OCI-LY1 (cell line): ENCODE measurements at regions not wholly inside any gene's neighbourhood (a gene's known extent, or its start where the extent isn't known, plus 50 kb on each side); places are given as distances from the start of the nearest gene placed in this dataset.
A peak's percentile ranks its signal among the peaks of the same experiment; 100 is the strongest.

ENCODE experiments used
- H2AFZ ChIP-seq: fragments of 200-600 bp; sonication (generic), shearing (Covaris generic); 2 replicates; pipeline ENCODE4 v1.6.0; 2014; ENCODE audit warnings: antibody characterized with exemption, mild to moderate bottlenecking, low read length
- H3F3A ChIP-seq: fragments of 200-600 bp; sonication (generic), shearing (Covaris generic); 2 replicates; pipeline ENCODE4 v1.6.0; 2014; ENCODE audit warnings: mild to moderate bottlenecking, antibody characterized with exemption, low read length, moderate library complexity; ENCODE audit not compliant: insufficient read depth
- H3K27ac ChIP-seq: fragments of 200-600 bp; sonication (generic); 2 replicates; pipeline ENCODE4 v1.5.1; 2014; ENCODE audit warnings: low read length, mixed run types, mild to moderate bottlenecking, low read depth; ENCODE audit not compliant: poor library complexity, severe bottlenecking
- H3K27me3 ChIP-seq: fragments of 200-600 bp; sonication (generic); 2 replicates; pipeline ENCODE4 v1.6.0; 2014; ENCODE audit warnings: antibody characterized with exemption, mild to moderate bottlenecking, low read length, moderate library complexity; ENCODE audit not compliant: insufficient read depth
- H3K36me3 ChIP-seq: fragments of 200-600 bp; sonication (generic); 2 replicates; pipeline ENCODE4 v1.6.1; 2014; ENCODE audit warnings: mild to moderate bottlenecking, antibody characterized with exemption, low read length, moderate library complexity, mixed read lengths; ENCODE audit not compliant: insufficient read depth
- H3K4me1 ChIP-seq: fragments of 200-600 bp; sonication (generic); 2 replicates; pipeline ENCODE4 v1.5.1; 2014; ENCODE audit warnings: mild to moderate bottlenecking, low read length, moderate library complexity; ENCODE audit not compliant: insufficient read depth, severe bottlenecking
- H3K4me2 ChIP-seq: fragments of 200-600 bp; sonication (generic), shearing (Covaris generic); 2 replicates; pipeline ENCODE4 v1.6.1; 2014; ENCODE audit warnings: low read length
- H3K4me3 ChIP-seq: fragments of 200-600 bp; sonication (generic); 2 replicates; pipeline ENCODE4 v1.5.1; 2014; ENCODE audit warnings: low read length, low read depth, mild to moderate bottlenecking, mixed read lengths; ENCODE audit not compliant: poor library complexity, severe bottlenecking
- H3K79me2 ChIP-seq: fragments of 200-600 bp; shearing (Covaris generic); 2 replicates; pipeline ENCODE4 v1.6.1; 2016; ENCODE audit warnings: mixed run types, low read length, mixed read lengths; ENCODE audit not compliant: insufficient read depth
- H3K9ac ChIP-seq: fragments of 200-600 bp; sonication (generic), shearing (Covaris generic); 2 replicates; pipeline ENCODE4 v1.6.1; 2014; ENCODE audit warnings: mild to moderate bottlenecking, low read length, mixed read lengths
- H3K9me2 ChIP-seq: fragments of 200-600 bp; sonication (generic), shearing (Covaris generic); 2 replicates; pipeline ENCODE4 v1.6.1; 2014; ENCODE audit warnings: low read depth, mild to moderate bottlenecking, low read length, mixed read lengths
- H3K9me3 ChIP-seq: fragments of 200-600 bp; shearing (Covaris generic); 2 replicates; pipeline ENCODE4 v1.6.1; 2014; ENCODE audit warnings: low read length, mixed read lengths
- H4K20me1 ChIP-seq: fragments of 200-600 bp; sonication (generic), shearing (Covaris generic); 2 replicates; pipeline ENCODE4 v1.6.0; 2016; ENCODE audit warnings: mild to moderate bottlenecking, low read length; ENCODE audit not compliant: insufficient read depth
- EZH2 ChIP-seq: fragments of 200-600 bp; sonication (generic), shearing (Covaris generic); IDR thresholded peaks from 2 replicates; pipeline ENCODE4 v1.8.0; 2017; ENCODE audit warnings: borderline replicate concordance, mixed run types, mild to moderate bottlenecking, antibody characterized with exemption, low read length, moderate library complexity, mixed read lengths
- TF ChIP-seq, protein P1 (sequence below): fragments of 200-600 bp; sonication (generic), shearing (Covaris generic); IDR thresholded peaks from 2 replicates; pipeline ENCODE4 v1.5.1; 2017; ENCODE audit warnings: mild to moderate bottlenecking, antibody characterized with exemption, low read length, moderate library complexity, mixed read lengths

DNA sequence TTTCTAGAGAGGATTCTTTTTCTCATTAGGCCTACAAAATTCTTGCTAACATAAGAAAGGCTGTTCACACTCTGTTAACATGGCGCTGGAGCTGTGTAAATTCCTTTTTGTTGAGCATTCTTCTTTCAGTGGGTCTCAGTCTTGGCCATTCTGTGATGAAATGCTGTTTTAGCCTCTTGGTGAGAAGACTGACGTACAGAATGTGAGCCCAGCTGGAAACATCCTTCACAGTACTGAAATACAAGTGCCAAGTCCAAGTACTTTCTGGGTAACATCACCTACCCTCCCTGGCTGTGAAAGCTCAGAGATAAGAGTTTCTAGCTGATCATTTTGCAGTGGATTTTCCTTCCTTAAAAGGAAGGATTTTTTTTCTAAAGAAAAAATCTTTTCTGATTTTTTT is 231.8 kb downstream of the AHR start:
- Histone ChIP-seq H3K9me2 (no peaks in the 10 kb centered on the region), H3K79me2 (no peaks in the 10 kb centered on the region), H3K36me3 (no peaks in the 10 kb centered on the region), H3K9ac (no peak overlapping the region), H4K20me1 (no peaks in the 10 kb centered on the region), H3K27ac (no peak overlapping the region), H3K27me3 (no peaks in the 10 kb centered on the region), H3F3A (no peaks in the 10 kb centered on the region), H3K9me3 (no peaks in the 10 kb centered on the region), H2AFZ (no peak overlapping the region), H3K4me2 (no peak overlapping the region), H3K4me1 (no peaks in the 10 kb centered on the region), H3K4me3 (no peak overlapping the region)
- TF ChIP-seq, protein P1, sequence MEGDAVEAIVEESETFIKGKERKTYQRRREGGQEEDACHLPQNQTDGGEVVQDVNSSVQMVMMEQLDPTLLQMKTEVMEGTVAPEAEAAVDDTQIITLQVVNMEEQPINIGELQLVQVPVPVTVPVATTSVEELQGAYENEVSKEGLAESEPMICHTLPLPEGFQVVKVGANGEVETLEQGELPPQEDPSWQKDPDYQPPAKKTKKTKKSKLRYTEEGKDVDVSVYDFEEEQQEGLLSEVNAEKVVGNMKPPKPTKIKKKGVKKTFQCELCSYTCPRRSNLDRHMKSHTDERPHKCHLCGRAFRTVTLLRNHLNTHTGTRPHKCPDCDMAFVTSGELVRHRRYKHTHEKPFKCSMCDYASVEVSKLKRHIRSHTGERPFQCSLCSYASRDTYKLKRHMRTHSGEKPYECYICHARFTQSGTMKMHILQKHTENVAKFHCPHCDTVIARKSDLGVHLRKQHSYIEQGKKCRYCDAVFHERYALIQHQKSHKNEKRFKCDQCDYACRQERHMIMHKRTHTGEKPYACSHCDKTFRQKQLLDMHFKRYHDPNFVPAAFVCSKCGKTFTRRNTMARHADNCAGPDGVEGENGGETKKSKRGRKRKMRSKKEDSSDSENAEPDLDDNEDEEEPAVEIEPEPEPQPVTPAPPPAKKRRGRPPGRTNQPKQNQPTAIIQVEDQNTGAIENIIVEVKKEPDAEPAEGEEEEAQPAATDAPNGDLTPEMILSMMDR = no peak
- TF ChIP-seq EZH2 = no peak

DNA sequence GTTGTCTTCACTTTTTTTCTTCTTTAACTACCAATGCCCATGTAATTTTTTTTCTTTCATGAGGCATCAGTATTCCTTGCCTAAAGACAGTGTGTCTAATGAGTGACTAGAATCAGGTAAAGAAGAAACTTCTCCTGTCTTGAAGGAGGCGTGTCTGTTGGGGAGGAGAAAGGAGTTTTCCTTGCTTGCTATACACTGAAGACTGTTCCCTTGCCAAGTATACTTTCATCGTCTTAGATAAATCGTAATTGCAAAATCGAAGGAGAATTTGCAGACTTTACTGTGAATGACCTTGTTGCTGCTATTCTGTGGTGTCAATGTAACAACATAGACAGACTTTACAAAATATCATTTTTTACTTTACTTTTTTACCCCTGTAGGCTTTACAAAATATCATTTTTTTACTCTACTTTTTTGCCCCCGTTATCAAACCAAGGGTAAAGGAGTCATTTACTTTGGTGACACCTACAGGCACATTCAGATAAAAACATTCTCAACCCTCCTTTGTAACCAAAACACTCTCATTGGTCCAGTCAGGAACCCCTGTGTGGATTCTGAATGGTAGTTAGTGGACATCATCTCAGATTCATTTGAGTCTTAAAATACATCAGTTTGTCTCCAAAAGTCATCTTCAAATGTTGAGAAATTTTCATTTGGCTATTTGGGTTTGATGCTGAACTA is 232.4 kb downstream of the AHR start:
- no peaks in the 10 kb centered on the region for H3K79me2 ChIP-seq
- H3K9me3 ChIP-seq = no peaks in the 10 kb centered on the region
- no peaks in the 10 kb centered on the region for H3K4me1 ChIP-seq
- no peaks in the 10 kb centered on the region for H3K27me3 ChIP-seq
- H2AFZ ChIP-seq = no peak overlapping the region
- no peaks in the 10 kb centered on the region for H3K9me2 ChIP-seq
- H3K36me3 ChIP-seq = no peaks in the 10 kb centered on the region
- H3K9ac ChIP-seq = no peak overlapping the region
- H3K27ac ChIP-seq = no peak overlapping the region
- no peak overlapping the region for H3K4me3 ChIP-seq
- H4K20me1 ChIP-seq = no peaks in the 10 kb centered on the region
- TF ChIP-seq EZH2 = no peak
- TF ChIP-seq, protein P1 = peak; percentile 57; the same call in 1 of the 2 replicates
- H3K4me2 ChIP-seq = no peak overlapping the region
- no peaks in the 10 kb centered on the region for H3F3A ChIP-seq

DNA sequence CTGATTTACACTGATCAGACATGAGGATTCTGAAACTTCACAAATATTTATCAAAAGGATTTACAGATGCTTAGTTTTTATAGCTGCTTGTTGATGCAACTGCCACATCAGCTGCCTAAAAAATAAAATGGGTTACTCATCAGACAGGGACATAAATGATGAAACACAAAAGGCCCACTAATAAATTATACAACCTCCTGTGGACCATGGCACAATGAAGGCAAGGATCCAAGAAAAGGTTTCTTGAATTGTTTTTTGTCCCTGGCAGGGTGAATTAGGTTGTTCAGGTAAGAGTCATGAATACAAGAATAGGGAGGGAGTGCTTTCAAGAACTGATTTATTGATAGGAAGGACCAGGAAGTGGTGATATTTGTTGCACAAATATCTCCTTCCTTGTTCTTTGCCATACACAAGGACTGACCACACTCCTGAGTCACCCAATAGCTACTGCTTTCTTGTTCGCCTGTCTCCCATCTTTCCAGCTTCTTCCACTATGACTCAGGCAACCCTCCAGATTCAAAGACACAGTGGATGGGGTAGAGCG is 234.5 kb downstream of the AHR start:
- Histone ChIP-seq H3K27me3 (no peaks in the 10 kb centered on the region), H3K27ac (no peak overlapping the region), H3K4me2 (no peak overlapping the region), H3K4me3 (no peak overlapping the region), H3K79me2 (no peaks in the 10 kb centered on the region), H3K36me3 (no peaks in the 10 kb centered on the region), H3K9me2 (no peaks in the 10 kb centered on the region), H3K9ac (no peak overlapping the region), H2AFZ (no peak overlapping the region), H3K9me3 (no peaks in the 10 kb centered on the region), H3K4me1 (no peaks in the 10 kb centered on the region), H4K20me1 (no peaks in the 10 kb centered on the region), H3F3A (no peaks in the 10 kb centered on the region)
- TF ChIP-seq EZH2 = no peak

DNA sequence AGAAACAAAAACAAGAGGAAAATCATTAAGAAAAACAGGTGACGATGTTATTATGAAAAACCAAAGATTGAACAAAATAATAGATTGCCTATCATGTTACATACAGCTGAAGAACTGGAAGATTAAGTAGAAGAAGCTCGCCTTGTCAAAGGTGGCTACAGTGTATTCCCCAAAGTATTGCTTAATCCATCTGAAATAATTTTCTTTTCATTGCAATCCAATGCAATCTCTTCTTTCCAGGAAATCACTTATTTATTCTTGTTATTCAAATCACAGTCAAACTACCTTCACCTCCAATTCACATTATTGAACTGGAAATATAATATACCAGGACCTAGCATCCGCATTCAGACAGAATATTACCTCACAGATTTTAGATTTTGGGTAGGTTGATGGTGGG is 235.9 kb downstream of the AHR start:
- H3K27ac ChIP-seq = no peak overlapping the region
- no peak overlapping the region for H3K9ac ChIP-seq
- H3K4me1 ChIP-seq = no peaks in the 10 kb centered on the region
- H3K9me2 ChIP-seq = no peaks in the 10 kb centered on the region
- no peaks in the 10 kb centered on the region for H3K27me3 ChIP-seq
- H2AFZ ChIP-seq = no peak overlapping the region
- no peak for TF ChIP-seq EZH2
- TF ChIP-seq, protein P1 = no peak
- H3K79me2 ChIP-seq = no peaks in the 10 kb centered on the region
- H3K4me2 ChIP-seq = no peak overlapping the region
- H3F3A ChIP-seq = no peaks in the 10 kb centered on the region
- no peaks in the 10 kb centered on the region for H3K36me3 ChIP-seq
- no peaks in the 10 kb centered on the region for H4K20me1 ChIP-seq
- H3K9me3 ChIP-seq = no peaks in the 10 kb centered on the region
- H3K4me3 ChIP-seq = no peak overlapping the region
